ENCODE measurements at regions not wholly inside any gene's neighbourhood (a gene's known extent, or its start where the extent isn't known, plus 50 kb on each side); places are given as distances from the start of the nearest gene placed in this dataset.

DNA sequence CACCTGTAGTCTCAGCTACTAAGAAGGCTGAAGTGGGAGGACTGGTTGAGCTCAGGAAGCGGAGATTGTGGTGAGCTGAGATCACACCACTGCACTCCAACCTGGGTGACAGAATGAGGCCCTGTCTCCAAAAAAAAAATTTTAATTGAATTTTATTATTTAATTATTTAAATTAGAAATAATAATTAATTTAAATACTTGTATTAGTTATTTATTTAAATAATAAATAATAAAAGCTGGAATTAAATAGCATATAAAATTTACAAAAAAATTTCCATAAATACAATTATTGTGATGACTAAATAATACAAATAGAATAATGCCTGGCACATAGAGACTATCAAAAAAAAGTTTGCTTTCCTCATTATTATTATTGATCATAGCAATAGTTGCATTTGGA, 371.5 kb downstream of the KCNA4 start:
- TF ChIP-seq, protein P1, sequence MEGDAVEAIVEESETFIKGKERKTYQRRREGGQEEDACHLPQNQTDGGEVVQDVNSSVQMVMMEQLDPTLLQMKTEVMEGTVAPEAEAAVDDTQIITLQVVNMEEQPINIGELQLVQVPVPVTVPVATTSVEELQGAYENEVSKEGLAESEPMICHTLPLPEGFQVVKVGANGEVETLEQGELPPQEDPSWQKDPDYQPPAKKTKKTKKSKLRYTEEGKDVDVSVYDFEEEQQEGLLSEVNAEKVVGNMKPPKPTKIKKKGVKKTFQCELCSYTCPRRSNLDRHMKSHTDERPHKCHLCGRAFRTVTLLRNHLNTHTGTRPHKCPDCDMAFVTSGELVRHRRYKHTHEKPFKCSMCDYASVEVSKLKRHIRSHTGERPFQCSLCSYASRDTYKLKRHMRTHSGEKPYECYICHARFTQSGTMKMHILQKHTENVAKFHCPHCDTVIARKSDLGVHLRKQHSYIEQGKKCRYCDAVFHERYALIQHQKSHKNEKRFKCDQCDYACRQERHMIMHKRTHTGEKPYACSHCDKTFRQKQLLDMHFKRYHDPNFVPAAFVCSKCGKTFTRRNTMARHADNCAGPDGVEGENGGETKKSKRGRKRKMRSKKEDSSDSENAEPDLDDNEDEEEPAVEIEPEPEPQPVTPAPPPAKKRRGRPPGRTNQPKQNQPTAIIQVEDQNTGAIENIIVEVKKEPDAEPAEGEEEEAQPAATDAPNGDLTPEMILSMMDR (conservative IDR thresholded peaks at IDR 0.05; ENCODE audit: low read depth, low read length): no peak
- TF ChIP-seq EZH2phosphoT487 (IDR thresholded peaks at IDR 0.05; ENCODE audit: borderline replicate concordance, low read length): no peak
